ENCODE measurements at regions not wholly inside any gene's neighbourhood (a gene's known extent, or its start where the extent isn't known, plus 50 kb on each side); places are given as distances from the start of the nearest gene placed in this dataset.

- Histone ChIP-seq H3K36me3 (no peaks in the 10 kb centered on the region), H3K27ac (no peak overlapping the region), H3K4me3 (no peak overlapping the region), H3K27me3 (replicated peaks in 1 of 7) (peaks cover 0 to 2% (median 0%) of the 10 kb centered on the region in 7 donors), H3K4me1 (no peaks in the 10 kb centered on the region), H3K9me3 (peaks cover 0 to 30% (median 19%) of the 10 kb centered on the region in 8 donors)
- TF ChIP-seq POLR2A (IDR thresholded peaks at IDR 0.05): no peak
- no peak for TF ChIP-seq POLR2AphosphoS5 (IDR thresholded peaks at IDR 0.05)
- TF ChIP-seq CTCF (IDR thresholded peaks at IDR 0.05 in 8 of 11, conservative IDR thresholded peaks at IDR 0.05 in 3 of 11): no peak
- intact Hi-C loops (cut with DNase I; ENCODE audit: low total_unique reads): loop anchor here (10.0 kb wide), 1 partner anchor 607 kb away; no protein-coding TSS in a partner anchor
- 84 to 91% (median 89%) methylated on average over 7 to 9 of the region's 9 CpGs for WGBS, 5 donors
- no peak for DNase-seq
Measured at GRCh38 chr19:13581576-13581975, 75.3 kb upstream of the CACNA1A start.

GRCh38 chr19:13579388-13580060, 73.2 kb upstream of the CACNA1A start:
- no peak overlapping the region for H3K27ac ChIP-seq
- 66 to 73% (median 73%) methylated on average over 7 of the region's 7 CpGs for WGBS, 5 donors

GRCh38 chr19:13576726-13577125, 70.4 kb upstream of the CACNA1A start:
- intact Hi-C loops (cut with DNase I; ENCODE audit: low total_unique reads): no loop called here
- no peak for TF ChIP-seq POLR2AphosphoS5 (IDR thresholded peaks at IDR 0.05)
- TF ChIP-seq CTCF (IDR thresholded peaks at IDR 0.05 in 8 of 11, conservative IDR thresholded peaks at IDR 0.05 in 3 of 11): no peak
- TF ChIP-seq POLR2A (IDR thresholded peaks at IDR 0.05): no peak
- 86 to 98% (median 89%) methylated on average over 2 of the region's 2 CpGs for WGBS, 5 donors

More at GRCh38 chr19:13579388-13580060, 73.2 kb upstream of the CACNA1A start:
- intact Hi-C loops (cut with DNase I; ENCODE audit: low total_unique reads): loop anchor here (10.0 kb wide), 1 partner anchor 605 kb away; no protein-coding TSS in a partner anchor
- TF ChIP-seq POLR2A (IDR thresholded peaks at IDR 0.05) (no peak), CTCF (IDR thresholded peaks at IDR 0.05 in 8 of 11, conservative IDR thresholded peaks at IDR 0.05 in 3 of 11) (no peak), POLR2AphosphoS5 (IDR thresholded peaks at IDR 0.05) (no peak)
- H3K4me3 ChIP-seq: no peak overlapping the region
- no peaks in the 10 kb centered on the region for H3K36me3 ChIP-seq
- H3K4me1 ChIP-seq: no peaks in the 10 kb centered on the region
- DNase-seq: no peak
- peaks cover 0 to 38% (median 26%) of the 10 kb centered on the region in 8 donors for H3K9me3 ChIP-seq
- H3K27me3 ChIP-seq (replicated peaks in 1 of 7): peaks cover 0 to 10% (median 0%) of the 10 kb centered on the region in 7 donors

GRCh38 chr19:13574933-13575332, 68.7 kb upstream of the CACNA1A start:
- Histone ChIP-seq H3K4me3 (no peak overlapping the region), H3K4me1 (no peaks in the 10 kb centered on the region), H3K9me3 (peaks cover 0 to 38% (median 26%) of the 10 kb centered on the region in 8 donors), H3K27me3 (replicated peaks in 1 of 7) (peaks cover 0 to 33% (median 0%) of the 10 kb centered on the region in 7 donors), H3K27ac (no peak overlapping the region), H3K36me3 (no peaks in the 10 kb centered on the region)
- intact Hi-C loops (cut with DNase I; ENCODE audit: low total_unique reads): no loop called here
- WGBS, 5 donors: 48 to 65% (median 54%) methylated on average over 11 of the region's 11 CpGs
- TF ChIP-seq CTCF (IDR thresholded peaks at IDR 0.05 in 8 of 11, conservative IDR thresholded peaks at IDR 0.05 in 3 of 11) (no peak), POLR2AphosphoS5 (IDR thresholded peaks at IDR 0.05) (no peak), POLR2A (IDR thresholded peaks at IDR 0.05) (no peak)
- no peak for DNase-seq

More at GRCh38 chr19:13576726-13577125, 70.4 kb upstream of the CACNA1A start:
- H3K4me1 ChIP-seq: no peaks in the 10 kb centered on the region
- H3K4me3 ChIP-seq: no peak overlapping the region
- H3K27me3 ChIP-seq (replicated peaks in 1 of 7): peaks cover 0 to 33% (median 0%) of the 10 kb centered on the region in 7 donors
- H3K27ac ChIP-seq: no peak overlapping the region
- peaks cover 0 to 38% (median 26%) of the 10 kb centered on the region in 8 donors for H3K9me3 ChIP-seq
- no peak for DNase-seq
- no peaks in the 10 kb centered on the region for H3K36me3 ChIP-seq
